B cell (primary cell): ENCODE measurements at regions not wholly inside any gene's neighbourhood (a gene's known extent, or its start where the extent isn't known, plus 50 kb on each side); places are given as distances from the start of the nearest gene placed in this dataset.

ENCODE experiments used
- ATAC-seq: fragments of 200-7000 bp; cut with Tn5 transposase; one replicate; pipeline ENCODE4 v1.10.0; 2021; ENCODE audit warnings: low read depth, mild to moderate bottlenecking, moderate number of reproducible peaks, moderate library complexity
- CTCF ChIA-PET: fragments of 350-600 bp; sonication (Branson Sonifier 250); formaldehyde crosslinking; loops from one replicate; lab custom pipeline; 2021; ENCODE audit warnings: antibody characterized with exemption, inconsistent platforms; lab: Charles Lee
- POLR2A ChIA-PET: fragments of 350-600 bp; sonication (Branson Sonifier 250); formaldehyde crosslinking; loops from one replicate; lab custom pipeline; 2021; ENCODE audit warnings: antibody characterized with exemption; lab: Charles Lee
- DNase-seq: peaks from one replicate; pipeline ENCODE4 v3.0.0; 2013
- H2AFZ ChIP-seq: 2 replicates; pipeline ENCODE4 v1.6.1; 2012; ENCODE audit warnings: mild to moderate bottlenecking, low read depth, low read length; ENCODE audit not compliant: insufficient read depth, poor library complexity, severe bottlenecking
- H3K27ac ChIP-seq, 2 donors: 1 replicate in 1 of 2; 2 replicates in 1 of 2; pipeline ENCODE4 v1.5.1; 2012 to 2013; ENCODE audit warnings: low read length in 2 of 2, mild to moderate bottlenecking in 2 of 2, moderate library complexity in 1 of 2
- H3K27me3 ChIP-seq, 4 experiments: fragments of 200-600 bp in 1 of 4; sonication (generic) in 1 of 4; replicated peaks in 1 of 4; 1 replicate in 2 of 4; 2 replicates in 2 of 4; pipeline versions ENCODE4 v1.6.1 to v1.7.0; 2013 to 2016; ENCODE audit warnings: low read length in 3 of 4, mild to moderate bottlenecking in 2 of 4, mixed read lengths in 1 of 4, moderate library complexity in 1 of 4; ENCODE audit not compliant: insufficient read depth in 4 of 4, control insufficient read depth in 3 of 4; ENCODE audit errors: control extremely low read depth in 1 of 4
- H3K36me3 ChIP-seq, 2 experiments: replicated peaks in 1 of 2; 1 replicate in 1 of 2; 2 replicates in 1 of 2; pipeline versions ENCODE4 v1.6.1 to v1.7.1; 2013; ENCODE audit warnings: low read length in 1 of 2; ENCODE audit not compliant: insufficient read depth in 2 of 2, control insufficient read depth in 1 of 2; ENCODE audit errors: control extremely low read depth in 1 of 2, extremely low read depth in 1 of 2
- H3K4me1 ChIP-seq, 2 donors: fragments of 200-600 bp in 1 of 2; sonication (generic) in 1 of 2; 1 replicate in 1 of 2; 2 replicates in 1 of 2; pipeline versions ENCODE4 v1.5.1 to v1.6.1; 2013 to 2017; ENCODE audit warnings: low read length in 2 of 2; ENCODE audit not compliant: control insufficient read depth in 2 of 2, insufficient read depth in 2 of 2
- H3K4me2 ChIP-seq: replicated peaks from 2 replicates; pipeline ENCODE3; 2012; ENCODE audit warnings: mild to moderate bottlenecking, low read depth, low read length; ENCODE audit not compliant: poor library complexity, severe bottlenecking
- H3K4me3 ChIP-seq, 5 experiments: fragments of 200-600 bp in 1 of 5; sonication (generic) in 1 of 5; 1 replicate in 3 of 5; 2 replicates in 2 of 5; pipeline versions ENCODE4 v1.5.1 to v1.7.0; 2011 to 2016; ENCODE audit warnings: low read length in 4 of 5, mild to moderate bottlenecking in 4 of 5, low read depth in 2 of 5, control low read depth in 1 of 5, moderate library complexity in 1 of 5; ENCODE audit not compliant: insufficient read depth in 1 of 5; ENCODE audit errors: control extremely low read depth in 1 of 5, extremely low read depth in 1 of 5
- H3K79me2 ChIP-seq: fragments of 200-600 bp; sonication (generic); one replicate; pipeline ENCODE4 v1.6.0; 2016; ENCODE audit warnings: low read length; ENCODE audit not compliant: control insufficient read depth, insufficient read depth
- H3K9ac ChIP-seq: fragments of 200-600 bp; sonication (generic); 2 replicates; pipeline ENCODE4 v1.6.1; 2017; ENCODE audit warnings: mild to moderate bottlenecking, low read length, moderate library complexity
- H3K9me3 ChIP-seq, 3 donors: one replicate each; pipeline versions ENCODE4 v1.6.1 to v1.7.1; 2013; ENCODE audit warnings: low read length in 2 of 3; ENCODE audit not compliant: control insufficient read depth in 2 of 3, insufficient read depth in 1 of 3; ENCODE audit errors: control extremely low read depth in 1 of 3
- H4K20me1 ChIP-seq: 2 replicates; pipeline ENCODE4 v1.6.0; 2012; ENCODE audit warnings: mild to moderate bottlenecking, low read length; ENCODE audit not compliant: insufficient read depth, control insufficient read depth, poor library complexity, severe bottlenecking
- H3K27ac Mint-ChIP-seq: one replicate; pipeline ENCODE4 v1.8.0; 2021; ENCODE audit warnings: mixed read lengths
- H3K27me3 Mint-ChIP-seq: one replicate; pipeline ENCODE4 v1.8.0; 2021; ENCODE audit warnings: mixed read lengths
- H3K4me1 Mint-ChIP-seq: one replicate; pipeline ENCODE4 v1.8.0; 2021; ENCODE audit warnings: mixed read lengths
- H3K4me3 Mint-ChIP-seq: one replicate; pipeline ENCODE4 v1.8.0; 2021; ENCODE audit warnings: mixed read lengths
- H3K9me3 Mint-ChIP-seq: one replicate; pipeline ENCODE4 v1.8.0; 2022; ENCODE audit warnings: mixed read lengths; ENCODE audit not compliant: insufficient read depth
- EZH2 ChIP-seq: IDR thresholded peaks from 2 replicates; pipeline ENCODE4 v1.6.1; 2012; ENCODE audit warnings: borderline replicate concordance, low read depth, mild to moderate bottlenecking, moderate library complexity, low read length; ENCODE audit not compliant: insufficient read depth, poor library complexity, severe bottlenecking
- WGBS: methylation state at CpG from one replicate; pipeline ENCODE4 v1.1.5; 2013; ENCODE audit warnings: missing lambda C conversion rate; ENCODE audit not compliant: insufficient coverage; 5-methylcytosine and 5-hydroxymethylcytosine counted together
- intact Hi-C: fragments of 100-400 bp; cut with micrococcal nuclease; formaldehyde crosslinking; loops from one replicate; pipeline ENCODE4 v1.10.0; 2022
- TF ChIP-seq, protein P1 (sequence below): fragments of 200-600 bp; IDR thresholded peaks from one replicate; pipeline ENCODE4 v1.8.0; 2022; ENCODE audit warnings: antibody characterized with exemption, mild to moderate bottlenecking

DNA sequence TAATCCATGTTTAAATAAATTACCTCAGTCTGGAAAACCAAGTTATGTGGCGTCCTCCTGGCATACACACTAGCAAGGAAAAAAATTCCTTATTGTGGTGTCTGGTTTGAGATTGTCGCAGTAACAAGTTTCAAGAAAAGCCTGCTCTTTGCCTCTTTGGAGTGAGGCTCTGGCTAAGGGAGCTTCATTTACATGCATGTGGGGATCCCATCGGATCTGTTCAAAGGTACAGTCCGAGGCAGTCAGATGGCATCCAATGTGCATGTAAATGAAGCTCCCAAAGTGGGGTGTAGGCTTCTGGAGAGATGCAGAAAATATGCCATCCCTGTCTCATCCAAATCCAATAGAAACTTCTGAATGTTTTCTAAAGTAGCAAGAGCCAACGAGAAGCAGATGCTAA lies 199.5 kb upstream of the FBXL4 start:
- ATAC-seq (no peak), DNase-seq (no peak)
- Histone ChIP-seq H3K27me3 (peaks cover 0 to 3% (median 0%) of the 10 kb centered on the region in 4 experiments), H4K20me1 (no peaks in the 10 kb centered on the region), H3K27ac (no peak overlapping the region), H3K79me2 (no peaks in the 10 kb centered on the region), H3K9me3 (no peaks in the 10 kb centered on the region), H3K4me1 (no peaks in the 10 kb centered on the region), H3K4me3 (no peak overlapping the region), H3K36me3 (no peaks in the 10 kb centered on the region), H2AFZ (no peak overlapping the region), H3K9ac (no peak overlapping the region), H3K4me2 (no peak overlapping the region)
- POLR2A ChIA-PET = no interaction called here
- intact Hi-C loops = no loop called here
- CTCF ChIA-PET = interaction anchor here (0.6 kb wide), 1 partner anchor 1942 kb away, joined by 3 read pairs; no protein-coding TSS in a partner anchor
- Mint-ChIP-seq H3K9me3 (no peaks in the 10 kb centered on the region), H3K27me3 (peaks cover 12% of the 10 kb centered on the region), H3K27ac (no peak overlapping the region), H3K4me3 (no peak overlapping the region), H3K4me1 (no peaks in the 10 kb centered on the region)
- TF ChIP-seq, protein P1, sequence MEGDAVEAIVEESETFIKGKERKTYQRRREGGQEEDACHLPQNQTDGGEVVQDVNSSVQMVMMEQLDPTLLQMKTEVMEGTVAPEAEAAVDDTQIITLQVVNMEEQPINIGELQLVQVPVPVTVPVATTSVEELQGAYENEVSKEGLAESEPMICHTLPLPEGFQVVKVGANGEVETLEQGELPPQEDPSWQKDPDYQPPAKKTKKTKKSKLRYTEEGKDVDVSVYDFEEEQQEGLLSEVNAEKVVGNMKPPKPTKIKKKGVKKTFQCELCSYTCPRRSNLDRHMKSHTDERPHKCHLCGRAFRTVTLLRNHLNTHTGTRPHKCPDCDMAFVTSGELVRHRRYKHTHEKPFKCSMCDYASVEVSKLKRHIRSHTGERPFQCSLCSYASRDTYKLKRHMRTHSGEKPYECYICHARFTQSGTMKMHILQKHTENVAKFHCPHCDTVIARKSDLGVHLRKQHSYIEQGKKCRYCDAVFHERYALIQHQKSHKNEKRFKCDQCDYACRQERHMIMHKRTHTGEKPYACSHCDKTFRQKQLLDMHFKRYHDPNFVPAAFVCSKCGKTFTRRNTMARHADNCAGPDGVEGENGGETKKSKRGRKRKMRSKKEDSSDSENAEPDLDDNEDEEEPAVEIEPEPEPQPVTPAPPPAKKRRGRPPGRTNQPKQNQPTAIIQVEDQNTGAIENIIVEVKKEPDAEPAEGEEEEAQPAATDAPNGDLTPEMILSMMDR = no peak
- no peak for TF ChIP-seq EZH2
- WGBS = 89% methylated on average over 1 of the region's 5 CpGs

- H4K20me1 ChIP-seq = no peaks in the 10 kb centered on the region
- no peaks in the 10 kb centered on the region for H3K4me1 Mint-ChIP-seq
- H3K4me3 ChIP-seq = no peak overlapping the region
- H2AFZ ChIP-seq = no peak overlapping the region
- H3K4me3 Mint-ChIP-seq = no peak overlapping the region
- no peak overlapping the region for H3K27ac ChIP-seq
- intact Hi-C loops = no loop called here
- H3K9ac ChIP-seq = no peak overlapping the region
- peaks cover 0 to 3% (median 0%) of the 10 kb centered on the region in 4 experiments for H3K27me3 ChIP-seq
- H3K9me3 Mint-ChIP-seq = no peaks in the 10 kb centered on the region
- ChIA-PET CTCF (no interaction called here), POLR2A (no interaction called here)
- ATAC-seq (no peak), DNase-seq (no peak)
- no peaks in the 10 kb centered on the region for H3K79me2 ChIP-seq
- H3K27me3 Mint-ChIP-seq = peaks cover 12% of the 10 kb centered on the region
- no CpG with 5 or more reads among the region's 4 CpGs for WGBS
- H3K4me2 ChIP-seq = no peak overlapping the region
- no peaks in the 10 kb centered on the region for H3K4me1 ChIP-seq
- H3K36me3 ChIP-seq = no peaks in the 10 kb centered on the region
- no peak overlapping the region for H3K27ac Mint-ChIP-seq
- no peak for TF ChIP-seq EZH2
- TF ChIP-seq, protein P1 = no peak
- no peaks in the 10 kb centered on the region for H3K9me3 ChIP-seq
Measured at GRCh38 chr6:99146711-99147110, 199.0 kb upstream of the FBXL4 start.
